ENCODE measurements at regions not wholly inside any gene's neighbourhood (a gene's known extent, or its start where the extent isn't known, plus 50 kb on each side); places are given as distances from the start of the nearest gene placed in this dataset.

DNA sequence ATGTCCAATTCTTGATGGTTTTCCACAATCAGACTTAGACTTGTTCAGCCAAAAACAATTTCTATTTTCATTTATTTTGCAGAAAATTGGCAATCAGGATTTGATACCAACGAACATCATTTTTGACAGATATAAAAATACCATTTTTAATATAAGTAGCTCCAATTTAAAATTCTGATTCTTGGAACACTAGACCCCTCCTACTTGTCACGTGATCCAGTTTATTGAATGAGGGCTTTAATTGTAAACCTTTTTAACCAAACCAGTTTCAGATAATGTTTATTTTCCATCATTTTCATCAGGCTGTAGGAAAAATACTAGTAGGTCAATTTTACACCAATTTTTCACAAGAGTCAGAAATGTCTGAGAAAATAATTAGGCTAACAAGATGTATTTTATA is 607.2 kb upstream of the RGS18 start:
- no peaks in the 10 kb centered on the region for H4K20me1 ChIP-seq (ENCODE audit: insufficient read depth, low read length)
- H3K4me2 ChIP-seq (ENCODE audit: low read length): no peak overlapping the region
- no peaks in the 10 kb centered on the region for H3K36me3 ChIP-seq (replicated peaks; ENCODE audit: low read depth, low read length)
- no peak overlapping the region for H3K27ac ChIP-seq (ENCODE audit: low read length)
- H3K9me3 ChIP-seq (ENCODE audit: insufficient read depth, low read length): no peaks in the 10 kb centered on the region
- TF ChIP-seq EZH2phosphoT487 (IDR thresholded peaks at IDR 0.05; ENCODE audit: low read depth) (no peak), CTCF (IDR thresholded peaks at IDR 0.05; ENCODE audit: low read depth, low read length) (no peak)
- no peaks in the 10 kb centered on the region for H3K79me2 ChIP-seq (ENCODE audit: low read length)
- H3K4me3 ChIP-seq (ENCODE audit: low read length): no peak overlapping the region
- H3K9ac ChIP-seq (ENCODE audit: low read length): no peak overlapping the region
- H2AFZ ChIP-seq (ENCODE audit: low read depth, low read length): no peak overlapping the region
- no peaks in the 10 kb centered on the region for H3K27me3 ChIP-seq (ENCODE audit: low read depth, low read length)
- no peaks in the 10 kb centered on the region for H3K4me1 ChIP-seq (ENCODE audit: low read length)

DNA sequence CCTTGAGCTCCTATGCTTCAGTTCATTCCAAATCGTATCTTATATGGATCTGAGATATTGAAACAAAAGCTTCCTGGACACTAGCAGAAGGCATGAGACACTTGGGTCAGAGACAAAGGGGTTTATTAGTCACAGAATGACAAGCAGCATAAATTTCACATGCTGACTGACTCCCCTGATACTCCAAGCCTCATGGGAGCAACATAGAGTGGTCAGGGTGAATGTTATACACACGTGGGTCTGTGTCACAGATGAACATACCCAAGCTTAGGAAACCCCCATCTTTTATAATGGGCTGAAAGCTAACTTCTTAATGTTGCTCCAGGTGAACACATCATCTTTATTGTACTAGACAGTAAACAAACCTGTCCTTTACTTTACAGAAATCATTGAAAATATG is 599.9 kb upstream of the RGS18 start:
- H3K4me2 ChIP-seq (ENCODE audit: low read length): no peak overlapping the region
- no peak overlapping the region for H3K27ac ChIP-seq (ENCODE audit: low read length)
- TF ChIP-seq EZH2phosphoT487 (IDR thresholded peaks at IDR 0.05; ENCODE audit: low read depth) (no peak), CTCF (IDR thresholded peaks at IDR 0.05; ENCODE audit: low read depth, low read length) (no peak)
- no peaks in the 10 kb centered on the region for H3K36me3 ChIP-seq (replicated peaks; ENCODE audit: low read depth, low read length)
- 0 out of 2 replicates have a peak overlapping the region, but pooled peaks have one; percentile 33 for H2AFZ ChIP-seq (ENCODE audit: low read depth, low read length)
- no peak overlapping the region for H3K9ac ChIP-seq (ENCODE audit: low read length)
- H4K20me1 ChIP-seq (ENCODE audit: insufficient read depth, low read length): no peaks in the 10 kb centered on the region
- no peaks in the 10 kb centered on the region for H3K9me3 ChIP-seq (ENCODE audit: insufficient read depth, low read length)
- H3K4me3 ChIP-seq (ENCODE audit: low read length): no peak overlapping the region
- H3K27me3 ChIP-seq (ENCODE audit: low read depth, low read length): no peaks in the 10 kb centered on the region
- H3K4me1 ChIP-seq (ENCODE audit: low read length): no peaks in the 10 kb centered on the region
- no peaks in the 10 kb centered on the region for H3K79me2 ChIP-seq (ENCODE audit: low read length)

GRCh38 chr1:191561276-191561675 is 597.0 kb upstream of the RGS18 start:
- Histone ChIP-seq H3K79me2 (ENCODE audit: low read length) (no peaks in the 10 kb centered on the region), H3K27ac (ENCODE audit: low read length) (no peak overlapping the region), H3K9ac (ENCODE audit: low read length) (no peak overlapping the region), H2AFZ (ENCODE audit: low read depth, low read length) (no peak overlapping the region), H3K4me1 (ENCODE audit: low read length) (no peaks in the 10 kb centered on the region), H3K4me2 (ENCODE audit: low read length) (no peak overlapping the region), H3K36me3 (replicated peaks; ENCODE audit: low read depth, low read length) (no peaks in the 10 kb centered on the region), H3K4me3 (ENCODE audit: low read length) (no peak overlapping the region), H3K27me3 (ENCODE audit: low read depth, low read length) (no peaks in the 10 kb centered on the region), H3K9me3 (ENCODE audit: insufficient read depth, low read length) (no peaks in the 10 kb centered on the region), H4K20me1 (ENCODE audit: insufficient read depth, low read length) (no peaks in the 10 kb centered on the region)
- TF ChIP-seq CTCF (IDR thresholded peaks at IDR 0.05; ENCODE audit: low read depth, low read length) (no peak), EZH2phosphoT487 (IDR thresholded peaks at IDR 0.05; ENCODE audit: low read depth) (no peak)

DNA sequence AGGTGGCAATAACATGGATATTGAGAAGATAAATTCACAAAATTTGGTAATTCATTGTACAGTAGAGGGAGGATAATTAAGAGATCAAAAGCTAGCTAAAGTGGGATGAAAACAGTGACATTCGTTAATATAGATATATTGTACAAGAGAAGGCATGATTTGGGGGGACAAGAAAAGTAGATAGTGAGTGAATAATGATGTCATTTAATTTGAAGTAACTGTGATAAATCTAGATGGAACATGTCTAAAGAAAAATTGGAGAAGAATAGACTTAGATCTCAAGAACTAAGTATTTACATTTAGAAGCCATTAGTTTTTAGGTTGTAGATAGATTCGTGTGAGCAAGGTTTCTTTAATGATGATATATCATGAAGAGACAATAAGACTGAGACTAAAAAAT is 594.0 kb upstream of the RGS18 start:
- H3K36me3 ChIP-seq (replicated peaks; ENCODE audit: low read depth, low read length): no peaks in the 10 kb centered on the region
- H3K9me3 ChIP-seq (ENCODE audit: insufficient read depth, low read length): no peaks in the 10 kb centered on the region
- no peak overlapping the region for H3K4me3 ChIP-seq (ENCODE audit: low read length)
- no peaks in the 10 kb centered on the region for H3K4me1 ChIP-seq (ENCODE audit: low read length)
- H2AFZ ChIP-seq (ENCODE audit: low read depth, low read length): no peak overlapping the region
- TF ChIP-seq EZH2phosphoT487 (IDR thresholded peaks at IDR 0.05; ENCODE audit: low read depth): no peak
- TF ChIP-seq CTCF (IDR thresholded peaks at IDR 0.05; ENCODE audit: low read depth, low read length): no peak
- no peaks in the 10 kb centered on the region for H4K20me1 ChIP-seq (ENCODE audit: insufficient read depth, low read length)
- no peak overlapping the region for H3K9ac ChIP-seq (ENCODE audit: low read length)
- no peak overlapping the region for H3K4me2 ChIP-seq (ENCODE audit: low read length)
- H3K79me2 ChIP-seq (ENCODE audit: low read length): no peaks in the 10 kb centered on the region
- H3K27ac ChIP-seq (ENCODE audit: low read length): no peak overlapping the region
- H3K27me3 ChIP-seq (ENCODE audit: low read depth, low read length): no peaks in the 10 kb centered on the region
